ENCODE measurements at regions not wholly inside any gene's neighbourhood (a gene's known extent, or its start where the extent isn't known, plus 50 kb on each side); places are given as distances from the start of the nearest gene placed in this dataset.
"Not testable (repeated sequence)": the region's sequence is repeated elsewhere in the genome, so short reads cannot be mapped to it uniquely, and the experiment has no call there.

DNA sequence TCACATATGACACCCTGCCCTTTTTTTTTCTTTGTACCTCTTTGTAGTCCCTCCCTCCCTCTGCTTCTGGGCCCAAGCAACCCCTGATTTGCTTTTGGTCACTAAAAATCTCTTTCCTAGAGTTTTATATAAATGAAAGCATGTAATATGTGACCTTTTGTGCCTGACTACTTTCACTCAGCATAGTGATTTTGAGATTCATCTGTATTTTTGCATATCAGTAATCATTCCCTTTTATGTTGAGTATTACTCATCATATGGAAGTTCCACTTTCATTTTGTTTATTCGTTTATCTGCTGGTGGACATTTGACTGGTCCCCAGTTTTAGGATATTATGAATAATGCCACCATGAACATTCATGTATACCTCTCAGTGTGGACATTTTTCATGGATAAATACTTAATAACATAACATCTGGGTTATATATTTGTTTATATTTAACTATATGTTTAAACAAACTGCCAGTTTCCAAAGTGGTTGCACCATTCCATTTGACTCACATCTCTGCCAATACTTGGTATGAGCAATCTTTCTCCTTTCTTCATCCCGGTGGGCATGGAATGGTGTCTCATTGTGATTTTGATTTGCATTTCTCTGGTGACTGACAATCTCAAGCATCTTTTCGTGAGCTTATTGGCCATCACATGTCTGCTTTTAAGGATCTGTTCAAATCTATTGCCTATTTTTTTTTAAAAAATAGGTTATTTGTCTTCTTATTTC is 115.7 kb upstream of the S1PR3 start:
- no peak for DNase-seq

- no peak for DNase-seq
Measured at GRCh38 chr9:88880199-88880598, 111.1 kb upstream of the S1PR3 start.

GRCh38 chr9:88884291-88884690 is 107.0 kb upstream of the S1PR3 start:
- not testable (repeated sequence) for DNase-seq

- DNase-seq, result not testable (repeated sequence)
Measured at GRCh38 chr9:88886762-88887161, 104.5 kb upstream of the S1PR3 start.

- DNase-seq, result no peak
Measured at GRCh38 chr9:88889386-88889785, 101.9 kb upstream of the S1PR3 start.

DNA sequence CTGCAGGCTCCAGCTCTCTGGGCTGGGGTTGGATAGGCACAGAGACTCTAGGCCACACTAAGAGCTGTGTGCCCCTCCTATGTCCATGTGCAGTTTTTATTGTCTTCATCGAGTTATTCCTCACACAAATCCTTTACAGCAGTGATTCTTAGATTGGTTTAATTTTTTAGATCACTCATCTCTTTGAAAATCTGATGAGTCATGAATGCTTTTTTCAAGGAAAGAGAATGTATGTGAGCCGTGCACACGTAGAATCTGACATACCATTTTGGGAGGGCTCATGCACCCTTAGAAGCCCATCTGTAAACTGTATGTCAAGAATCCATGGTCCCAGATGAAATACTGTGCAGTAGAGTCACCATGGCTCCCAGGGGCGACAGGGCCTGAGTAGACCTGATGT is 100.7 kb upstream of the S1PR3 start:
- DNase-seq, result no peak

DNA sequence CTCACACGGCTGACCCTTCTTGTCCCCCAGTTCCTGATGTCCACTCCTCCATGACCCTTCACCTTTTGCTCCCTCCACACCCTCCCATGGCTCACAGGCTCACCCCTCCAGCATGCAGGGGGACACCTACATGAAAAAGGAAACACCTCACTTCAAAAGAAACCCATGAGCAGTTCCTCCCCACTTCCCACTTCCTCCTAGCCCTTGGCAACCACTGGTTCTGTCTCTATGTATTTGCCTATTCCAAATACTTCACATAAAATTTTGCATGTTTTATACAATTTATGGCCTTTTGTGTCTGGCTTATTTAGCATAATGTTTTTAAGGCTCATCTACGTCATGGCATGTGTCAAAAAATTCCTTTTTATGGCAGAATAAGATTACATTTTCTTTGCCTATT is 100.2 kb upstream of the S1PR3 start:
- no peak for DNase-seq

- DNase-seq, result no peak
Measured at GRCh38 chr9:88892724-88893123, 98.5 kb upstream of the S1PR3 start.

- no peak for DNase-seq
Measured at GRCh38 chr9:88897081-88897480, 94.2 kb upstream of the S1PR3 start.

DNA sequence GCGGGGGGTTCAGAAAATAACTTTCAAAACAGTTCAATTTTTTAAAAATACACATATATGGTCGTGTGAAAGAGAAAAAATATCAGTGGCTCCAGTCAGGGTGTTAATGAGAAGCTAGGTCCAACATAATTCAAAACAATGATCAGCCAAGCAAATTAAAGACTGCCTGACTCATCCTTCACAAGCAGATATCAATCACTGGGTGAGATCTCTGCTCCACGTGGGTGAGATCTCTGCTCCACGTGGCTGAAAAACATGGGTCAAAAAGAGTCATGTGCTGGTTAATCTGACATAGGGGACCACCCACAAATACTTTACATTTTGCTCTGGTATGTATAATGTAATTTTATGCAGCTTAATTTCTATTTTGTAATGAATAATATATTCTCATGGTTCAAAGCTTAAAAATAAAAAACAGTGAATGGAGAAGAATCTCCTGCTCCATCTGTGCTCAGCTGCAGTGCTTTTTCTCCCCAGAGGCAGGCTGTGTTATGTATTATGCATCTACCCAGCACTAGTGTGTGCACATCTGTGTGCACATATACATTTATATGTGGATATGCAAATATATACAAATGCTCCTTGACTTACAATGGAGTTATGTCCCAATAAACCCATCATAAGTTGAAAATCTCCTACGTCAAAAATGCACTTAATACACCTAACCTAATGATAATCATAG is 93.1 kb upstream of the S1PR3 start:
- DNase-seq, result no peak

DNA sequence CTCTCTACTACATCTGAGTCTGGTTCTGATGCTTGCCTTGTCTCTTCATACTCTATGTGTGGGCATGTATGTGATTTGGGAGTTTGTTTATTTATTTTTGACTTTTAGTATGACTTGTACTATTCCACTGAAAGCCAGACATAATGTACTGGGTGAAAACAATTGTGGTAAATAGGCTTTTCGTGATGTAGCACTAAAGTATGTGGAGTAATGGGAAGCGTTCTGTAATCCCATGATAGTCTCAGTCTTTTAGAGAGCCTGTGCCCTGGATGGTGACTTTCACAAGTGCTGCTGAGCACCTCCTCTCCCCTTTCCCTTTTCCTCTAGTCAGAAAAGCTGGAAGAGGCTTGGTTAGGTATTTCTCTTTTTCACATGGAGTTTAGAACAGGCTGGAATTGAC is 85.8 kb upstream of the S1PR3 start:
- DNase-seq, result no peak

- DNase-seq, result no peak
Measured at GRCh38 chr9:88915916-88916315, 75.4 kb upstream of the S1PR3 start.

GRCh38 chr9:88916894-88917293 is 74.4 kb upstream of the S1PR3 start:
- DNase-seq, result no peak

GRCh38 chr9:88917375-88917774 is 73.9 kb upstream of the S1PR3 start:
- DNase-seq, result no peak

- DNase-seq, result not testable (repeated sequence)
Measured at GRCh38 chr9:88918537-88918936, 72.7 kb upstream of the S1PR3 start.

DNA sequence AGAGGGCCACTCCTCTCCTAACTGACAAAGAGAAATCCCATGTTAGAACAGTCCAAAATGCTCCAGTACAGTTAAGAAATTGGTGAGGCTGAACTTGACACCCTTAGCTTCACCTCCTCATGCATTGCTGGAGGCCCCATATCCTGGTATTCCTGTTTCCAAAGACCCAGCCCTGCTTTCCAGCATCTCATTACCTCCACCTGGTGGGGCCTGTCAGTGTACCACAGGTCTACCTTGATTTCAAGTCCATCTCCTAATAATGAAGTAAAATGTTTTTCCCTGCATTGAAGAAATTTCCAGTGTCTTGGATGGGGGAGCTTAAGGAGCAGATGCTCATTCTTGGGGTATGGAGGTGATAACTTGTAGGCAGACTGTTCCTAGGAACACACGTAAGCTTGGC is 70.6 kb upstream of the S1PR3 start:
- no peak for DNase-seq

DNA sequence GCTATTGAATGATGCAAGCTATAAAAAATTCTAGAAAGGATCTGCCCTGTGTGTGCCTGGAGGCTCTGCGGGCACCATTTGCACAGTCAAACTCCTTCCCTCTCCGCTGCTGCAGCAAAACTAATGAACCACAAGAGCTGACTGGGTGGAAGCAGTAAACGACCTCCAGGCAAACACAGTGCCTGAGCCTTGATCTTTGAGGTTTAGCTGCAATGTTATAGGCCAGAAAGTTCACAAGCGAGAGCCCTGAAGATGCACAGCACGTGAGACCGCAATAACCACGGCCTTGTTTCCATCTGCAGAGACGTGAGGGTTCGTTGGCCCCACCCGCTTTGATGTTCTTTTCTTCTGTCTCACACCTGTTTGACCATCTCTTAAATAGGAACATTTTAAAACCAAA is 69.2 kb upstream of the S1PR3 start:
- peak in 4 of 5 donors; percentile 16 to 84 (median 20) for DNase-seq

DNA sequence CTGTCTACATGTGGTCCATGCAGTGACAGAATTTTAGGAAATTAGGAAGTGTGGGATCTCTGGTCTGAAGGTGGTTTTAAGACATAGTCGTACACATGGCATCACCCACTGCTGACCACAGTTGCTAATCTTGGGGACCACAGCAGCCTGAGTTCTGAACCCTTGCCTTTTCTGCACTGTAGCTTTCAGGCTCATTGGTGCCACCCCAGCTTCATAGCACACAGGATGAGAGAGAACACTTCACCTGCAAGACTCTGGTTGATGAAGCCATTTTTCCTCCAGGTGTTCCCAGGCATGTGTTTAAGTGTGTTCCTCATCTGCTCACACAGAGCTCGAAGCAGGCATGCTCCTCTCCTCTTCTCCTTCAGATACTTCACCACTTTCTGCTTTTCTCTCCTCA is 68.2 kb upstream of the S1PR3 start:
- no peak for DNase-seq

DNA sequence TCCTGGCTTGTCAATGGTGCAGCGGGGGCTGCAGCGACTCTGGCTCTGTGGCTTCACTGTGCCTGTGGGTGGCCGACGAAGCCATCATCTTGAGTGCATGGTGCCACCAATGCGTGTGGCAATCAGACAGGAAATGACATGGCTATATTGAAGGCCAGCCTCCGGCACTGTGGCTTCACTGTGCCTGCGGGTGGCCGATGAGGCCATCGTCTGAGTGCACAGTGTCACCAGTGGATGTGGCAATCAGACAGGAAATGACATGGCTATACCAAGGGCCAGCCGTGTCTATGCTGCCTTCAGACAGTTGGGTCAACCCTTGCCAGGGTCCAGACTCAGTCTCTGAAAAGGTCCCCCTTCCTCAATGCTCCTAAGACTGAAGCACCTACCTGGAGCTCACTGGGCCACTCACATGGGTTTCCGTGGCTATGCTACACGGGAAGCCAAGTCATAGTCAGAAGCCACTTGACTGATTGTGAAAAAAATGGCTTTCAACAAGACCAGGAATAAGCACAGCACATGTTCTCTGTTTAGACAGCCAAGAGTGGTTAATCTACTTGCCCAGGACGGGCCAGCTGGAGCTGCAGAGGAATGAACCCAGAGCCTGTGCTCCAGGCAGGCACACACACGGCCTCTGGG is 67.5 kb upstream of the S1PR3 start:
- peak in 1 of 5 donors; percentile 70 for DNase-seq

- DNase-seq, result no peak
Measured at GRCh38 chr9:88925481-88925880, 65.8 kb upstream of the S1PR3 start.

- DNase-seq, result no peak
Measured at GRCh38 chr9:88926781-88927505, 64.3 kb upstream of the S1PR3 start.

GRCh38 chr9:88927510-88927909 is 63.8 kb upstream of the S1PR3 start:
- DNase-seq, result no peak

DNA sequence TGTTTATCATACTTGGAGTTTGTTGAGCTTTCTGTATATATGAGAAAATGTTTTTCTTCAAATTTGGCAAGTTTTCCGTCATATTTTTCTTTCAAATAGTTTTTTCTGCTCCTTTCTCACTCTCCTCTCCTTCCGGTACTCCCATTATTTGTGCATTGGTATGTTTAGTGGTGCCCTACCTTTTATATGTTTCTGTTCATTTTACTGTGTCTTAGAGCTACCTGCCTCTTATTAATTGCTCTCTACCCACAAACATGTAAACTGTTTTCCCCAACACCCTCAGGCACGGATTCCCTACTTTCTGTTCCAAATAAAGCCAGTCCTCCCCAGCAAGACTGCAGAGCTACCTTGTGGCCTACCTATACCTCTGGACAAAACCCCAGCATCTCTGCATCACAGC is 60.6 kb upstream of the S1PR3 start:
- DNase-seq, result no peak

All from T-helper 1 cell (primary cell).